Vagina (tissue), 2 donors: ENCODE measurements at regions not wholly inside any gene's neighbourhood (a gene's known extent, or its start where the extent isn't known, plus 50 kb on each side); places are given as distances from the start of the nearest gene placed in this dataset.
"Not testable (repeated sequence)": the region's sequence is repeated elsewhere in the genome, so short reads cannot be mapped to it uniquely, and the experiment has no call there.

Experiments used
- DNase-seq, 2 donors: peaks; one replicate each; pipeline ENCODE4 v3.0.0-alpha.2; 2017; ENCODE audit errors: extremely low spot score in 2 of 2
- H3K27ac ChIP-seq: fragments of 200-600 bp; sonication (generic); one replicate; pipeline ENCODE4 v1.5.1; 2019
- H3K27me3 ChIP-seq: fragments of 200-600 bp; sonication (generic); one replicate; pipeline ENCODE4 v1.5.1; 2019
- H3K36me3 ChIP-seq, 2 donors: fragments of 200-600 bp; sonication (generic); one replicate each; pipeline ENCODE4 v1.5.1; 2017 to 2019
- H3K4me1 ChIP-seq: fragments of 200-600 bp; sonication (generic); one replicate; pipeline ENCODE4 v1.5.1; 2019
- H3K4me3 ChIP-seq, 2 donors: fragments of 200-600 bp; sonication (generic); 1 replicate in 1 of 2; 2 replicates in 1 of 2; pipeline ENCODE4 v1.5.1; 2016 to 2019
- H3K9me3 ChIP-seq: fragments of 200-600 bp; sonication (generic); one replicate; pipeline ENCODE4 v1.5.1; 2019
- POLR2A ChIP-seq, 2 donors: fragments of 450-650 bp; IDR thresholded peaks; one replicate each; pipeline ENCODE4 v1.6.1; 2017; ENCODE audit warnings: antibody characterized with exemption in 2 of 2, mild to moderate bottlenecking in 2 of 2, moderate library complexity in 2 of 2
- POLR2AphosphoS5 ChIP-seq, 2 donors: sonication (generic); formaldehyde crosslinking; IDR thresholded peaks; one replicate each; pipeline ENCODE4 v1.9.0; 2017; ENCODE audit warnings: antibody characterized with exemption in 2 of 2, mild to moderate bottlenecking in 2 of 2, low read depth in 1 of 2; ENCODE audit not compliant: insufficient read depth in 1 of 2
- intact Hi-C: fragments of 100-400 bp; cut with DNase I; formaldehyde crosslinking; loops from one replicate; pipeline ENCODE4 v1.15.1; 2023
- TF ChIP-seq, protein P1 (sequence below), 3 experiments: fragments of 450-650 bp in 2 of 3; fragments of 200-600 bp in 1 of 3; sonication (generic) in 1 of 3; IDR thresholded peaks; one replicate each; pipeline ENCODE4 v1.5.1; 2017 to 2019; ENCODE audit warnings: antibody characterized with exemption in 3 of 3, mild to moderate bottlenecking in 2 of 3, moderate library complexity in 2 of 3

DNA sequence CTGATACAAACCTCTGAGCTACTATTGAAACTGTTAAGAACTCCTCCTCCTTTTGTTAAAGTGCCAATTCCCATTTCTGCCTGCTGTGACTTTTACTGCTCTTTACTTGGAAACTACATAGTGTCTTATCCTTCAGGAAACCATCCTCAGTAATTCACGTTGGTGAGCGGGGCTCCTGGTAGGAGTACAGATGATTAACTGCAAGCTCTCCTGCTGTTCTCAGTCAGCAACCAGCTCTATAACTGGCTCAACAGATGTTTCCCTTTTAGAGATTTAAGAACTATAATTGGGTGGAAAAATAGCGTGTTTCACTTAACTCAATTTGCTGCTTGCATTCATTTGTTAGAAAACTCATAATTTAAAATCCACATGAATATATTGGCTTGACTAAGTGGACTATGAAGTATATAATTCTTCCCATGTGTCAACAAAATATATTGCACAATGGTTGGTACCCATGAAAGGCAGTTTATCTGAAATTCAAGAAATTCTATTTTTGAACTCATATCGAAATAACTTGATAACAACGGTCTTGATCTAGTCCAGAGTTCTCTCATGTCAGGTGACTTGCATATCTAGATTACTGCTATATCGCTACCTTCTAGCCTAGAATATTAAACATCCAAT, 574.0 kb downstream of the KCNT2 start:
- DNase-seq: no peak
- H3K36me3 ChIP-seq: no peaks in the 10 kb centered on the region
- no peak overlapping the region for H3K4me3 ChIP-seq
- no peaks in the 10 kb centered on the region for H3K9me3 ChIP-seq
- intact Hi-C loops: no loop called here
- no peaks in the 10 kb centered on the region for H3K4me1 ChIP-seq
- no peak for TF ChIP-seq POLR2AphosphoS5 (IDR thresholded peaks at IDR 0.05; ENCODE audit: insufficient read depth in 1 of 2, low read depth in 1 of 2)
- TF ChIP-seq POLR2A (IDR thresholded peaks at IDR 0.05): no peak
- TF ChIP-seq, protein P1, sequence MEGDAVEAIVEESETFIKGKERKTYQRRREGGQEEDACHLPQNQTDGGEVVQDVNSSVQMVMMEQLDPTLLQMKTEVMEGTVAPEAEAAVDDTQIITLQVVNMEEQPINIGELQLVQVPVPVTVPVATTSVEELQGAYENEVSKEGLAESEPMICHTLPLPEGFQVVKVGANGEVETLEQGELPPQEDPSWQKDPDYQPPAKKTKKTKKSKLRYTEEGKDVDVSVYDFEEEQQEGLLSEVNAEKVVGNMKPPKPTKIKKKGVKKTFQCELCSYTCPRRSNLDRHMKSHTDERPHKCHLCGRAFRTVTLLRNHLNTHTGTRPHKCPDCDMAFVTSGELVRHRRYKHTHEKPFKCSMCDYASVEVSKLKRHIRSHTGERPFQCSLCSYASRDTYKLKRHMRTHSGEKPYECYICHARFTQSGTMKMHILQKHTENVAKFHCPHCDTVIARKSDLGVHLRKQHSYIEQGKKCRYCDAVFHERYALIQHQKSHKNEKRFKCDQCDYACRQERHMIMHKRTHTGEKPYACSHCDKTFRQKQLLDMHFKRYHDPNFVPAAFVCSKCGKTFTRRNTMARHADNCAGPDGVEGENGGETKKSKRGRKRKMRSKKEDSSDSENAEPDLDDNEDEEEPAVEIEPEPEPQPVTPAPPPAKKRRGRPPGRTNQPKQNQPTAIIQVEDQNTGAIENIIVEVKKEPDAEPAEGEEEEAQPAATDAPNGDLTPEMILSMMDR (IDR thresholded peaks at IDR 0.05): no peak
- no peaks in the 10 kb centered on the region for H3K27me3 ChIP-seq
- no peak overlapping the region for H3K27ac ChIP-seq

DNA sequence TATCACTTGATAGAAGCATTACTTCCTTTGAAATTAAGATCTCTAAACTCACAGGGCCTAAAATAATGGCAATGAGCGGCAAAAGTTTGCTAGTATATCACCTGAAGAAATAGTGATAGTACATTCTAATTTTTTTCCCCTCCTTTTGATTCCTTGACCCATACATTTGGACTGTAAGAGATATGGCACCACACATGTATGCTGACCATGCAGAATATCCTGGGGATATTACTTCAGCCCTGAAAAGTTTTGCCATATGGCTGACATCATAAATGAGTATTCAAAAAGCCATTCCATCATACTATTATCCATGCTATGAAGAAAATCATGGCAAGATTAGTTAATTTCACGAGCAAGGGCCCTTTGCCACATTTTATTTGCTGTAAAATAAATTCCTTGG, 576.9 kb downstream of the KCNT2 start:
- H3K4me1 ChIP-seq, intact Hi-C loops, H3K27ac ChIP-seq, H3K27me3 ChIP-seq, H3K36me3 ChIP-seq, H3K9me3 ChIP-seq, H3K4me3 ChIP-seq, DNase-seq: not testable (repeated sequence)

DNA sequence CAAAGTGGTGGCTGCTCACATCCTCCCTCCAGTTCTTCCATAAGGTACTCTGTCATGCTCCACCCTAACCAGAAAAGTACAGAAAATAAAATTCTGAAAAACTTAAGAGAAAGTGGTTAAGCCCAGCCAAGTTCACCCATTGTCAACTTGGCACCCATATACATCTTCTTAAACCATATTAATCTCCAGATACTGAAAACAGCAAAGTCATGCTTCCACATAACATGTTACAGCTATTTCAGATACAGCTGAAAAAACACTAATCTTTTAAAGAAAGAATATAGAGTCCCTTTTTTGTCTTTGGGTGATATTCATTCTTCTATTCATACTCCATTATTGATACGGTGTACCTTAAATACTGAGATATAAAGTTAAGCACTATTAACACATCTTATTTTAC, 577.8 kb downstream of the KCNT2 start:
- Histone ChIP-seq H3K4me1 (no peaks in the 10 kb centered on the region), H3K27me3 (no peaks in the 10 kb centered on the region), H3K36me3 (no peaks in the 10 kb centered on the region), H3K27ac (no peak overlapping the region), H3K4me3 (no peak overlapping the region), H3K9me3 (no peaks in the 10 kb centered on the region)
- no peak for DNase-seq
- TF ChIP-seq POLR2AphosphoS5 (IDR thresholded peaks at IDR 0.05; ENCODE audit: insufficient read depth in 1 of 2, low read depth in 1 of 2) (no peak), POLR2A (IDR thresholded peaks at IDR 0.05) (no peak)
- TF ChIP-seq, protein P1 (IDR thresholded peaks at IDR 0.05): no peak
- intact Hi-C loops: no loop called here

DNA sequence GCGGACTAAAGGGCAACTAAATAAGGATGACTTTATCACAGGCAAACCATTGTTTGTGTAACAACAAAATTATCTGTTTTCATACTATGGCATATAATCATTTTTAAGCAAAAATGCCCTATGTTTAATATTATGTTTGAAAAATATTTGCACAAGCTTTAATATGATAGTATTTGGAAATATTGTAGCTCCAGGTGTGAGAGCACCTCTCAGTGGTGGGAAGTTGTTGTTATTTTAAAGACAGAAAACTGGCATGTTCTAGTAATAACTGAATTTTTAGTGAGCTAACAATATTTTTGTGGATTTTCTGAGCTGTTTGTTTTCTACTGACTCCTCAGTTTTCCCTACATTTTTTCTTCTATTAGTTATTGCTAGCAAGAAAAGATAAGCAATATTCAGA, 578.8 kb downstream of the KCNT2 start:
- DNase-seq: no peak
- Histone ChIP-seq H3K36me3 (no peaks in the 10 kb centered on the region), H3K4me1 (no peaks in the 10 kb centered on the region), H3K4me3 (no peak overlapping the region), H3K27ac (no peak overlapping the region), H3K27me3 (no peaks in the 10 kb centered on the region), H3K9me3 (no peaks in the 10 kb centered on the region)
- TF ChIP-seq, protein P1 (IDR thresholded peaks at IDR 0.05): no peak
- TF ChIP-seq POLR2A (IDR thresholded peaks at IDR 0.05): no peak
- TF ChIP-seq POLR2AphosphoS5 (IDR thresholded peaks at IDR 0.05; ENCODE audit: insufficient read depth in 1 of 2, low read depth in 1 of 2): no peak
- intact Hi-C loops: no loop called here

DNA sequence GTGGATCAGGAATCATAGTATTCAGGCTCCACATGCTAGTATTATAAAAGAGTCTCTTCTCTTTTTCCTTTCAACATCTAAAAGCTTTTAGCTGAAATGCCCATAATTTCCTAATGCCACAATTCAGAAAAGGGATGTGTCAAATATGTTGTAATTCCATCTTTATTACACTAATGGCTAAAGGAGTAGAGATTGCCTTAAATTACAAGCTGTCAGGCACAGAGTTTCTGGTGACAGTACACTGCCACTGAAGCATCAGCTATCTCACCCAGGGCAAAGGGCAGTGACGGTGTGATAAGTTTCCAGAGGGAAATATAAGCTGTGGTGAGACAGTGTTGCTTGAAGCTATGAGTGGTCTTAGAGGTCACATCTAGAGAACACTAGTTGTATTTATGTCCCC, 581.1 kb downstream of the KCNT2 start:
- no peak for DNase-seq
- no peaks in the 10 kb centered on the region for H3K9me3 ChIP-seq
- H3K27me3 ChIP-seq: no peaks in the 10 kb centered on the region
- H3K4me3 ChIP-seq: no peak overlapping the region
- TF ChIP-seq, protein P1 (IDR thresholded peaks at IDR 0.05): no peak
- TF ChIP-seq POLR2AphosphoS5 (IDR thresholded peaks at IDR 0.05; ENCODE audit: insufficient read depth in 1 of 2, low read depth in 1 of 2) (no peak), POLR2A (IDR thresholded peaks at IDR 0.05) (no peak)
- no peak overlapping the region for H3K27ac ChIP-seq
- no peaks in the 10 kb centered on the region for H3K36me3 ChIP-seq
- intact Hi-C loops: no loop called here
- no peaks in the 10 kb centered on the region for H3K4me1 ChIP-seq

DNA sequence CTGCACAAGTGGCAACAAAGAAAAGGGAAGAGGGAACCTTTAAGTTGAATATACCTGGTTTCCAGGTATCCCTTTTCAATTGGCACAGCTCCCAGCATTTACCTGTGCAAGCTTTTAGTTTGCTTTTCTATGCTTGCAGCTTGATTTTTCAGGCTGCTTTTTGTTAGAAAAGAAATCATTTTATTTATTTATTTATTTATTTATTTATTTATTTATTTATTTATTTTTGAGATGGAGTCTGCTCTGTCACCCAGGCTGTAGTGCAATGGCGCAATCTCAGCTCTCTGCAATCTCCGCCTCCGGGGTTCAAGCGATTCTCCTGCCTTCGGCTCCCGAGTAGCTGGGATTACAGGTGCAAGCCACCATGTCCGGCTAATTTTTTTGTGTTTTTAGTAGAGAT, 587.1 kb downstream of the KCNT2 start:
- intact Hi-C loops: not testable (repeated sequence)

More for the DNA sequence above, 587.1 kb downstream of the KCNT2 start:
- H3K9me3 ChIP-seq, H3K4me3 ChIP-seq, H3K27me3 ChIP-seq, H3K27ac ChIP-seq, DNase-seq, H3K36me3 ChIP-seq, H3K4me1 ChIP-seq: not testable (repeated sequence)
